AG10803 (cell line): ENCODE measurements at regions not wholly inside any gene's neighbourhood (a gene's known extent, or its start where the extent isn't known, plus 50 kb on each side); places are given as distances from the start of the nearest gene placed in this dataset.

ENCODE experiments used
- DNase-seq: peaks from one replicate; pipeline ENCODE4 v3.0.0; 2010; ENCODE audit warnings: low read depth
- H3K4me3 ChIP-seq: 2 replicates; pipeline ENCODE4 v1.5.1; 2011; ENCODE audit warnings: mild to moderate bottlenecking, low read length, control low read depth
- CTCF ChIP-seq: conservative IDR thresholded peaks from 2 replicates; pipeline ENCODE4 v1.5.1; 2011; ENCODE audit warnings: mild to moderate bottlenecking, low read length, control low read depth, inconsistent platforms

GRCh38 chr3:161822291-161822690, 325.7 kb downstream of the OTOL1 start:
- no peak for TF ChIP-seq CTCF
- no peak overlapping the region for H3K4me3 ChIP-seq
- DNase-seq = no peak

- TF ChIP-seq CTCF = no peak
- DNase-seq = no peak
- H3K4me3 ChIP-seq = no peak overlapping the region
These were observed 327.3 kb downstream of the OTOL1 start for GRCh38 chr3:161823910-161824309.

GRCh38 chr3:161838021-161838420, 341.4 kb downstream of the OTOL1 start:
- no peak overlapping the region for H3K4me3 ChIP-seq
- no peak for TF ChIP-seq CTCF
- no peak for DNase-seq

GRCh38 chr3:161848376-161848775, 351.8 kb downstream of the OTOL1 start:
- DNase-seq = no peak
- no peak for TF ChIP-seq CTCF
- no peak overlapping the region for H3K4me3 ChIP-seq

GRCh38 chr3:161851941-161852566, 355.4 kb downstream of the OTOL1 start:
- peak; percentile 27 for DNase-seq
- no peak overlapping the region for H3K4me3 ChIP-seq
- TF ChIP-seq CTCF = peak; percentile 90

GRCh38 chr3:161852744-161853143, 356.1 kb downstream of the OTOL1 start:
- no peak overlapping the region for H3K4me3 ChIP-seq
- DNase-seq = no peak
- TF ChIP-seq CTCF = no peak

GRCh38 chr3:161854232-161854771, 357.7 kb downstream of the OTOL1 start:
- TF ChIP-seq CTCF = 0 out of 2 replicates have a peak, but pooled peaks have one; percentile 6
- peak; percentile 58 for DNase-seq
- H3K4me3 ChIP-seq = no peak overlapping the region
